ENCODE measurements at regions not wholly inside any gene's neighbourhood (a gene's known extent, or its start where the extent isn't known, plus 50 kb on each side); places are given as distances from the start of the nearest gene placed in this dataset.

- TF ChIP-seq, protein P1, sequence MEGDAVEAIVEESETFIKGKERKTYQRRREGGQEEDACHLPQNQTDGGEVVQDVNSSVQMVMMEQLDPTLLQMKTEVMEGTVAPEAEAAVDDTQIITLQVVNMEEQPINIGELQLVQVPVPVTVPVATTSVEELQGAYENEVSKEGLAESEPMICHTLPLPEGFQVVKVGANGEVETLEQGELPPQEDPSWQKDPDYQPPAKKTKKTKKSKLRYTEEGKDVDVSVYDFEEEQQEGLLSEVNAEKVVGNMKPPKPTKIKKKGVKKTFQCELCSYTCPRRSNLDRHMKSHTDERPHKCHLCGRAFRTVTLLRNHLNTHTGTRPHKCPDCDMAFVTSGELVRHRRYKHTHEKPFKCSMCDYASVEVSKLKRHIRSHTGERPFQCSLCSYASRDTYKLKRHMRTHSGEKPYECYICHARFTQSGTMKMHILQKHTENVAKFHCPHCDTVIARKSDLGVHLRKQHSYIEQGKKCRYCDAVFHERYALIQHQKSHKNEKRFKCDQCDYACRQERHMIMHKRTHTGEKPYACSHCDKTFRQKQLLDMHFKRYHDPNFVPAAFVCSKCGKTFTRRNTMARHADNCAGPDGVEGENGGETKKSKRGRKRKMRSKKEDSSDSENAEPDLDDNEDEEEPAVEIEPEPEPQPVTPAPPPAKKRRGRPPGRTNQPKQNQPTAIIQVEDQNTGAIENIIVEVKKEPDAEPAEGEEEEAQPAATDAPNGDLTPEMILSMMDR (IDR thresholded peaks at IDR 0.05), result no peak
- TF ChIP-seq POLR2A (IDR thresholded peaks at IDR 0.05) (no peak), EP300 (IDR thresholded peaks at IDR 0.05) (no peak), POLR2AphosphoS5 (IDR thresholded peaks at IDR 0.05) (no peak)
Observed at GRCh38 chr4:41452484-41453225, 85.3 kb upstream of the LIMCH1 start.

Measured in sigmoid colon (tissue), 4 donors.